ENCODE measurements at regions not wholly inside any gene's neighbourhood (a gene's known extent, or its start where the extent isn't known, plus 50 kb on each side); places are given as distances from the start of the nearest gene placed in this dataset.

- peak; percentile 21 for DNase-seq (ENCODE audit: low read depth)
- H3K4me3 ChIP-seq (replicated peaks; ENCODE audit: low read depth, low read length) = no peak overlapping the region
- no peak for TF ChIP-seq CTCF (IDR thresholded peaks at IDR 0.05; ENCODE audit: low read length, missing control alignments)
Observed at GRCh38 chrX:20729416-20729815, 462.7 kb upstream of the RPS6KA3 start.

GRCh38 chrX:20727447-20727846, 460.7 kb upstream of the RPS6KA3 start:
- TF ChIP-seq CTCF (IDR thresholded peaks at IDR 0.05; ENCODE audit: low read length, missing control alignments) = no peak
- H3K4me3 ChIP-seq (replicated peaks; ENCODE audit: low read depth, low read length) = no peak overlapping the region
- DNase-seq (ENCODE audit: low read depth) = no peak

GRCh38 chrX:20720954-20721626, 454.4 kb upstream of the RPS6KA3 start:
- H3K4me3 ChIP-seq (replicated peaks; ENCODE audit: low read depth, low read length) = no peak overlapping the region
- DNase-seq (ENCODE audit: low read depth) = no peak
- no peak for TF ChIP-seq CTCF (IDR thresholded peaks at IDR 0.05; ENCODE audit: low read length, missing control alignments)

GRCh38 chrX:20718592-20719380, 452.1 kb upstream of the RPS6KA3 start:
- no peak overlapping the region for H3K4me3 ChIP-seq (replicated peaks; ENCODE audit: low read depth, low read length)
- TF ChIP-seq CTCF (IDR thresholded peaks at IDR 0.05; ENCODE audit: low read length, missing control alignments) = no peak
- DNase-seq (ENCODE audit: low read depth) = no peak

GRCh38 chrX:20715176-20715575, 448.5 kb upstream of the RPS6KA3 start:
- DNase-seq (ENCODE audit: low read depth) = no peak
- no peak for TF ChIP-seq CTCF (IDR thresholded peaks at IDR 0.05; ENCODE audit: low read length, missing control alignments)
- no peak overlapping the region for H3K4me3 ChIP-seq (replicated peaks; ENCODE audit: low read depth, low read length)

- TF ChIP-seq CTCF (IDR thresholded peaks at IDR 0.05; ENCODE audit: low read length, missing control alignments) = no peak
- H3K4me3 ChIP-seq (replicated peaks; ENCODE audit: low read depth, low read length) = no peak overlapping the region
- DNase-seq (ENCODE audit: low read depth) = no peak
Observed at GRCh38 chrX:20712811-20713210, 446.1 kb upstream of the RPS6KA3 start.
